ENCODE measurements at regions not wholly inside any gene's neighbourhood (a gene's known extent, or its start where the extent isn't known, plus 50 kb on each side); places are given as distances from the start of the nearest gene placed in this dataset.
"Not testable (repeated sequence)": the region's sequence is repeated elsewhere in the genome, so short reads cannot be mapped to it uniquely, and the experiment has no call there.

- in situ Hi-C loops (cut with HindIII; ENCODE audit: low sequenced_read_pairs): no loop called here
Observed at GRCh38 chr7:17078298-17078697, 196.5 kb upstream of the AGR3 start.

- in situ Hi-C loops (cut with HindIII; ENCODE audit: low sequenced_read_pairs): no loop called here
Observed at GRCh38 chr7:17083392-17084165, 201.8 kb upstream of the AGR3 start.

GRCh38 chr7:17084166-17084475 lies 202.3 kb upstream of the AGR3 start:
- in situ Hi-C loops (cut with HindIII; ENCODE audit: low sequenced_read_pairs): no loop called here

GRCh38 chr7:17085186-17085585 lies 203.4 kb upstream of the AGR3 start:
- in situ Hi-C loops (cut with HindIII; ENCODE audit: low sequenced_read_pairs): no loop called here

- in situ Hi-C loops (cut with HindIII; ENCODE audit: low sequenced_read_pairs): no loop called here
Observed at GRCh38 chr7:17086403-17086802, 204.6 kb upstream of the AGR3 start.

- in situ Hi-C loops (cut with HindIII; ENCODE audit: low sequenced_read_pairs): no loop called here
Observed at GRCh38 chr7:17090751-17091150, 207.7 kb upstream of the AHR start.

- in situ Hi-C loops (cut with HindIII; ENCODE audit: low sequenced_read_pairs): no loop called here
Observed at GRCh38 chr7:17093461-17093860, 205.0 kb upstream of the AHR start.

GRCh38 chr7:17094963-17095574 lies 203.4 kb upstream of the AHR start:
- in situ Hi-C loops (cut with HindIII; ENCODE audit: low sequenced_read_pairs): no loop called here

- in situ Hi-C loops (cut with HindIII; ENCODE audit: low sequenced_read_pairs): no loop called here
Observed at GRCh38 chr7:17095931-17096330, 202.5 kb upstream of the AHR start.

GRCh38 chr7:17097668-17098297 lies 200.7 kb upstream of the AHR start:
- in situ Hi-C loops (cut with HindIII; ENCODE audit: low sequenced_read_pairs): no loop called here

- in situ Hi-C loops (cut with HindIII; ENCODE audit: low sequenced_read_pairs): no loop called here
Observed at GRCh38 chr7:17098515-17098914, 199.9 kb upstream of the AHR start.

GRCh38 chr7:17099083-17099973 lies 199.1 kb upstream of the AHR start:
- in situ Hi-C loops (cut with HindIII; ENCODE audit: low sequenced_read_pairs): no loop called here

GRCh38 chr7:17099974-17100509 lies 198.4 kb upstream of the AHR start:
- in situ Hi-C loops (cut with HindIII; ENCODE audit: low sequenced_read_pairs): not testable (repeated sequence)

GRCh38 chr7:17101207-17101696 lies 197.2 kb upstream of the AHR start:
- in situ Hi-C loops (cut with HindIII; ENCODE audit: low sequenced_read_pairs): no loop called here

- in situ Hi-C loops (cut with HindIII; ENCODE audit: low sequenced_read_pairs): no loop called here
Observed at GRCh38 chr7:17103170-17103569, 195.3 kb upstream of the AHR start.

- in situ Hi-C loops (cut with HindIII; ENCODE audit: low sequenced_read_pairs): no loop called here
Observed at GRCh38 chr7:17103984-17104383, 194.5 kb upstream of the AHR start.

GRCh38 chr7:17104419-17104818 lies 194.0 kb upstream of the AHR start:
- in situ Hi-C loops (cut with HindIII; ENCODE audit: low sequenced_read_pairs): no loop called here

GRCh38 chr7:17105701-17106100 lies 192.8 kb upstream of the AHR start:
- in situ Hi-C loops (cut with HindIII; ENCODE audit: low sequenced_read_pairs): no loop called here

- in situ Hi-C loops (cut with HindIII; ENCODE audit: low sequenced_read_pairs): no loop called here
Observed at GRCh38 chr7:17108049-17108584, 190.3 kb upstream of the AHR start.

GRCh38 chr7:17109020-17109419 lies 189.4 kb upstream of the AHR start:
- in situ Hi-C loops (cut with HindIII; ENCODE audit: low sequenced_read_pairs): no loop called here

GRCh38 chr7:17113770-17114169 lies 184.7 kb upstream of the AHR start:
- in situ Hi-C loops (cut with HindIII; ENCODE audit: low sequenced_read_pairs): not testable (repeated sequence)
